HEK293 (cell line): ENCODE measurements at regions not wholly inside any gene's neighbourhood (a gene's known extent, or its start where the extent isn't known, plus 50 kb on each side); places are given as distances from the start of the nearest gene placed in this dataset.

Experiments used
- CTCF ChIA-PET: fragments of 350-600 bp; formaldehyde crosslinking; extraction: SDS; loops from one replicate; lab custom pipeline; 2021; ENCODE audit warnings: antibody characterized with exemption; lab: Yijun Ruan, JAX
- POLR2A ChIA-PET: fragments of 300-600 bp; formaldehyde crosslinking; extraction: SDS; loops from one replicate; lab custom pipeline; 2020; ENCODE audit warnings: antibody characterized with exemption, inconsistent platforms; lab: Yijun Ruan, JAX
- H3K27ac ChIP-seq: fragments of 200-500 bp; sonication (Bioruptor generic); 2 replicates; pipeline ENCODE4 v1.5.1; 2014; ENCODE audit warnings: low read depth, low read length, control low read depth, inconsistent platforms; ENCODE audit errors: extremely low read depth
- H3K36me3 ChIP-seq, 2 experiments: fragments of 200-500 bp in 1 of 2; sonication (Bioruptor generic) in 1 of 2; 1 replicate in 1 of 2; 2 replicates in 1 of 2; pipeline ENCODE4 v1.5.1; 2014 to 2017; ENCODE audit warnings: inconsistent platforms in 2 of 2, low read length in 2 of 2; ENCODE audit not compliant: control insufficient read depth in 2 of 2, insufficient read depth in 1 of 2
- H3K4me1 ChIP-seq: fragments of 200-500 bp; sonication (Bioruptor generic); 2 replicates; pipeline ENCODE4 v1.5.1; 2014; ENCODE audit warnings: mild to moderate bottlenecking, low read length, inconsistent platforms; ENCODE audit not compliant: control insufficient read depth, insufficient read depth
- H3K4me3 ChIP-seq: 2 replicates; pipeline ENCODE4 v1.5.1; 2011; ENCODE audit warnings: low read depth, mild to moderate bottlenecking, control low read depth, low read length, moderate library complexity
- H3K9me3 ChIP-seq: fragments of 200-500 bp; sonication (Bioruptor generic); 2 replicates; pipeline ENCODE4 v1.5.1; 2014; ENCODE audit warnings: low read depth, low read length, inconsistent platforms; ENCODE audit not compliant: control insufficient read depth, insufficient read depth
- GLI4 ChIP-seq: fragments of 450-650 bp; formaldehyde crosslinking; IDR thresholded peaks from 2 replicates; pipeline ENCODE4 v1.5.1; 2016; ENCODE audit warnings: missing biosample characterization, missing genetic modification characterization
- GLIS2 ChIP-seq: fragments of 450-650 bp; formaldehyde crosslinking; IDR thresholded peaks from 2 replicates; pipeline ENCODE4 v1.5.1; 2016; ENCODE audit warnings: missing biosample characterization, missing genetic modification characterization
- KLF10 ChIP-seq: fragments of 450-650 bp; IDR thresholded peaks from 2 replicates; pipeline ENCODE4 v1.5.1; 2018; ENCODE audit warnings: missing biosample characterization, mild to moderate bottlenecking, missing genetic modification characterization
- RBAK ChIP-seq: fragments of 450-650 bp; formaldehyde crosslinking; IDR thresholded peaks from 2 replicates; pipeline ENCODE4 v1.5.1; 2016; ENCODE audit warnings: missing biosample characterization, missing genetic modification characterization
- REPIN1 ChIP-seq: fragments of 450-650 bp; formaldehyde crosslinking; IDR thresholded peaks from 2 replicates; pipeline ENCODE4 v1.5.1; 2017; ENCODE audit warnings: missing biosample characterization, missing genetic modification characterization, low read depth
- SALL2 ChIP-seq: fragments of 450-650 bp; formaldehyde crosslinking; IDR thresholded peaks from 2 replicates; pipeline ENCODE4 v1.5.0; 2017; ENCODE audit warnings: missing biosample characterization, mild to moderate bottlenecking, missing genetic modification characterization, borderline replicate concordance
- SP2 ChIP-seq: fragments of 450-650 bp; formaldehyde crosslinking; IDR thresholded peaks from 2 replicates; pipeline ENCODE4 v1.5.1; 2016; ENCODE audit warnings: missing biosample characterization, missing genetic modification characterization
- ZNF311 ChIP-seq: fragments of 450-650 bp; formaldehyde crosslinking; IDR thresholded peaks from 2 replicates; pipeline ENCODE4 v1.5.1; 2017; ENCODE audit warnings: missing biosample characterization, missing genetic modification characterization, borderline replicate concordance
- ZNF510 ChIP-seq: fragments of 450-650 bp; formaldehyde crosslinking; IDR thresholded peaks from 2 replicates; pipeline ENCODE4 v1.5.1; 2018; ENCODE audit warnings: mild to moderate bottlenecking, missing genetic modification characterization, missing biosample characterization; ENCODE audit not compliant: insufficient replicate concordance
- ZNF600 ChIP-seq: fragments of 450-650 bp; formaldehyde crosslinking; IDR thresholded peaks from 2 replicates; pipeline ENCODE4 v1.5.1; 2016; ENCODE audit warnings: missing biosample characterization, missing genetic modification characterization
- ZNF658 ChIP-seq: fragments of 450-650 bp; formaldehyde crosslinking; IDR thresholded peaks from 2 replicates; pipeline ENCODE4; 2016; ENCODE audit warnings: missing biosample characterization, missing genetic modification characterization
- ZNF677 ChIP-seq: fragments of 450-650 bp; IDR thresholded peaks from 2 replicates; pipeline ENCODE4 v1.5.0; 2018; ENCODE audit warnings: missing biosample characterization, mild to moderate bottlenecking, missing genetic modification characterization, moderate library complexity
- ZSCAN30 ChIP-seq: fragments of 450-650 bp; IDR thresholded peaks from 2 replicates; pipeline ENCODE4 v1.5.1; 2018; ENCODE audit warnings: missing biosample characterization, mild to moderate bottlenecking, missing genetic modification characterization, moderate library complexity
- TF ChIP-seq, protein P1 (sequence below): fragments of 450-650 bp; formaldehyde crosslinking; IDR thresholded peaks from 2 replicates; pipeline ENCODE4; 2016; ENCODE audit warnings: missing biosample characterization, missing genetic modification characterization
- TF ChIP-seq, protein P2 (sequence below): fragments of 450-650 bp; formaldehyde crosslinking; IDR thresholded peaks from 2 replicates; pipeline ENCODE4 v1.5.1; 2016; ENCODE audit warnings: missing biosample characterization, missing genetic modification characterization
- TF ChIP-seq, protein P3 (sequence below): fragments of 450-650 bp; formaldehyde crosslinking; IDR thresholded peaks from 2 replicates; pipeline ENCODE4 v1.5.1; 2016; ENCODE audit warnings: missing biosample characterization, missing genetic modification characterization
- TF ChIP-seq, protein P4 (sequence below): fragments of 450-650 bp; formaldehyde crosslinking; conservative IDR thresholded peaks from 2 replicates; pipeline ENCODE4 v1.5.1; 2016; ENCODE audit warnings: low read depth, missing biosample characterization, missing genetic modification characterization
- TF ChIP-seq, protein P5 (sequence below): fragments of 450-650 bp; formaldehyde crosslinking; IDR thresholded peaks from 2 replicates; pipeline ENCODE4 v1.5.0; 2017; ENCODE audit warnings: missing biosample characterization, missing genetic modification characterization, borderline replicate concordance

DNA sequence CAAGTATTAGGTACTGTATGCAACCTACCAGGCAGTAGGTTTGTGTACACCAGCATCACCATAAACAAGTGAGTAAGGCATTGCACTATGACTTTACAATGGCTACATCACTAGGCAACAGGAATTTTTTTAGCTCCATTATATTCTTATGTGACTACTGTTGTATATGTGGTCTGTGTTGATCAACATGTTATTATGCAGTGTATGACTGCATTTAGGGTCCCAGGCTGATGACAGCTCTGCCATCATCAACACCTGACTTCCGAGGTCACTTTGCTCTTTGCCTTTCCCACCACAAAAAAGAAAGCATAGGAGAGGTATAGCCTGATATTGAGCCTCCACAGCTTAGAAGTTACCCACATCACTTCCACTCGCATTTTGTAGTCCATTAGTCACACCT, 217.5 kb upstream of the PELI2 start:
- Histone ChIP-seq H3K36me3 (no peaks in the 10 kb centered on the region), H3K27ac (no peak overlapping the region), H3K4me3 (no peak overlapping the region), H3K9me3 (no peaks in the 10 kb centered on the region), H3K4me1 (no peaks in the 10 kb centered on the region)
- ChIA-PET CTCF (no interaction called here), POLR2A (no interaction called here)
- TF ChIP-seq GLIS2 (tag by site-specific recombination) (no peak), GLI4 (tag by site-specific recombination) (no peak), ZNF677 (tag by site-specific recombination) (no peak), ZNF510 (tag by site-specific recombination) (no peak), ZNF600 (tag by site-specific recombination) (no peak), SP2 (tag by site-specific recombination) (no peak), SALL2 (tag by site-specific recombination) (no peak), KLF10 (tag by site-specific recombination) (no peak), ZSCAN30 (tag by site-specific recombination) (no peak), ZNF311 (tag by site-specific recombination) (no peak), ZNF658 (tag by site-specific recombination) (no peak), REPIN1 (tag by site-specific recombination) (no peak), RBAK (tag by site-specific recombination) (no peak)
- TF ChIP-seq, protein P1, sequence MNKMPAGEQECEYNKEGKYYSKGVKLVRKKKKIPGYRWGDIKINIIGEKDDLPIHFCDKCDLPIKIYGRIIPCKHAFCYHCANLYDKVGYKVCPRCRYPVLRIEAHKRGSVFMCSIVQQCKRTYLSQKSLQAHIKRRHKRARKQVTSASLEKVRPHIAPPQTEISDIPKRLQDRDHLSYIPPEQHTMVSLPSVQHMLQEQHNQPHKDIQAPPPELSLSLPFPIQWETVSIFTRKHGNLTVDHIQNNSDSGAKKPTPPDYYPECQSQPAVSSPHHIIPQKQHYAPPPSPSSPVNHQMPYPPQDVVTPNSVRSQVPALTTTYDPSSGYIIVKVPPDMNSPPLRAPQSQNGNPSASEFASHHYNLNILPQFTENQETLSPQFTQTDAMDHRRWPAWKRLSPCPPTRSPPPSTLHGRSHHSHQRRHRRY (tag by site-specific recombination): no peak
- TF ChIP-seq, protein P2, sequence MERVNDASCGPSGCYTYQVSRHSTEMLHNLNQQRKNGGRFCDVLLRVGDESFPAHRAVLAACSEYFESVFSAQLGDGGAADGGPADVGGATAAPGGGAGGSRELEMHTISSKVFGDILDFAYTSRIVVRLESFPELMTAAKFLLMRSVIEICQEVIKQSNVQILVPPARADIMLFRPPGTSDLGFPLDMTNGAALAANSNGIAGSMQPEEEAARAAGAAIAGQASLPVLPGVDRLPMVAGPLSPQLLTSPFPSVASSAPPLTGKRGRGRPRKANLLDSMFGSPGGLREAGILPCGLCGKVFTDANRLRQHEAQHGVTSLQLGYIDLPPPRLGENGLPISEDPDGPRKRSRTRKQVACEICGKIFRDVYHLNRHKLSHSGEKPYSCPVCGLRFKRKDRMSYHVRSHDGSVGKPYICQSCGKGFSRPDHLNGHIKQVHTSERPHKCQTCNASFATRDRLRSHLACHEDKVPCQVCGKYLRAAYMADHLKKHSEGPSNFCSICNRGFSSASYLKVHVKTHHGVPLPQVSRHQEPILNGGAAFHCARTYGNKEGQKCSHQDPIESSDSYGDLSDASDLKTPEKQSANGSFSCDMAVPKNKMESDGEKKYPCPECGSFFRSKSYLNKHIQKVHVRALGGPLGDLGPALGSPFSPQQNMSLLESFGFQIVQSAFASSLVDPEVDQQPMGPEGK: no peak
- TF ChIP-seq, protein P3, sequence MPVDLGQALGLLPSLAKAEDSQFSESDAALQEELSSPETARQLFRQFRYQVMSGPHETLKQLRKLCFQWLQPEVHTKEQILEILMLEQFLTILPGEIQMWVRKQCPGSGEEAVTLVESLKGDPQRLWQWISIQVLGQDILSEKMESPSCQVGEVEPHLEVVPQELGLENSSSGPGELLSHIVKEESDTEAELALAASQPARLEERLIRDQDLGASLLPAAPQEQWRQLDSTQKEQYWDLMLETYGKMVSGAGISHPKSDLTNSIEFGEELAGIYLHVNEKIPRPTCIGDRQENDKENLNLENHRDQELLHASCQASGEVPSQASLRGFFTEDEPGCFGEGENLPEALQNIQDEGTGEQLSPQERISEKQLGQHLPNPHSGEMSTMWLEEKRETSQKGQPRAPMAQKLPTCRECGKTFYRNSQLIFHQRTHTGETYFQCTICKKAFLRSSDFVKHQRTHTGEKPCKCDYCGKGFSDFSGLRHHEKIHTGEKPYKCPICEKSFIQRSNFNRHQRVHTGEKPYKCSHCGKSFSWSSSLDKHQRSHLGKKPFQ (tag by site-specific recombination): no peak
- TF ChIP-seq, protein P4, sequence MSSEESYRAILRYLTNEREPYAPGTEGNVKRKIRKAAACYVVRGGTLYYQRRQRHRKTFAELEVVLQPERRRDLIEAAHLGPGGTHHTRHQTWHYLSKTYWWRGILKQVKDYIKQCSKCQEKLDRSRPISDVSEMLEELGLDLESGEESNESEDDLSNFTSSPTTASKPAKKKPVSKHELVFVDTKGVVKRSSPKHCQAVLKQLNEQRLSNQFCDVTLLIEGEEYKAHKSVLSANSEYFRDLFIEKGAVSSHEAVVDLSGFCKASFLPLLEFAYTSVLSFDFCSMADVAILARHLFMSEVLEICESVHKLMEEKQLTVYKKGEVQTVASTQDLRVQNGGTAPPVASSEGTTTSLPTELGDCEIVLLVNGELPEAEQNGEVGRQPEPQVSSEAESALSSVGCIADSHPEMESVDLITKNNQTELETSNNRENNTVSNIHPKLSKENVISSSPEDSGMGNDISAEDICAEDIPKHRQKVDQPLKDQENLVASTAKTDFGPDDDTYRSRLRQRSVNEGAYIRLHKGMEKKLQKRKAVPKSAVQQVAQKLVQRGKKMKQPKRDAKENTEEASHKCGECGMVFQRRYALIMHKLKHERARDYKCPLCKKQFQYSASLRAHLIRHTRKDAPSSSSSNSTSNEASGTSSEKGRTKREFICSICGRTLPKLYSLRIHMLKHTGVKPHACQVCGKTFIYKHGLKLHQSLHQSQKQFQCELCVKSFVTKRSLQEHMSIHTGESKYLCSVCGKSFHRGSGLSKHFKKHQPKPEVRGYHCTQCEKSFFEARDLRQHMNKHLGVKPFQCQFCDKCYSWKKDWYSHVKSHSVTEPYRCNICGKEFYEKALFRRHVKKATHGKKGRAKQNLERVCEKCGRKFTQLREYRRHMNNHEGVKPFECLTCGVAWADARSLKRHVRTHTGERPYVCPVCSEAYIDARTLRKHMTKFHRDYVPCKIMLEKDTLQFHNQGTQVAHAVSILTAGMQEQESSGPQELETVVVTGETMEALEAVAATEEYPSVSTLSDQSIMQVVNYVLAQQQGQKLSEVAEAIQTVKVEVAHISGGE (tag by site-specific recombination): no peak
- TF ChIP-seq, protein P5, sequence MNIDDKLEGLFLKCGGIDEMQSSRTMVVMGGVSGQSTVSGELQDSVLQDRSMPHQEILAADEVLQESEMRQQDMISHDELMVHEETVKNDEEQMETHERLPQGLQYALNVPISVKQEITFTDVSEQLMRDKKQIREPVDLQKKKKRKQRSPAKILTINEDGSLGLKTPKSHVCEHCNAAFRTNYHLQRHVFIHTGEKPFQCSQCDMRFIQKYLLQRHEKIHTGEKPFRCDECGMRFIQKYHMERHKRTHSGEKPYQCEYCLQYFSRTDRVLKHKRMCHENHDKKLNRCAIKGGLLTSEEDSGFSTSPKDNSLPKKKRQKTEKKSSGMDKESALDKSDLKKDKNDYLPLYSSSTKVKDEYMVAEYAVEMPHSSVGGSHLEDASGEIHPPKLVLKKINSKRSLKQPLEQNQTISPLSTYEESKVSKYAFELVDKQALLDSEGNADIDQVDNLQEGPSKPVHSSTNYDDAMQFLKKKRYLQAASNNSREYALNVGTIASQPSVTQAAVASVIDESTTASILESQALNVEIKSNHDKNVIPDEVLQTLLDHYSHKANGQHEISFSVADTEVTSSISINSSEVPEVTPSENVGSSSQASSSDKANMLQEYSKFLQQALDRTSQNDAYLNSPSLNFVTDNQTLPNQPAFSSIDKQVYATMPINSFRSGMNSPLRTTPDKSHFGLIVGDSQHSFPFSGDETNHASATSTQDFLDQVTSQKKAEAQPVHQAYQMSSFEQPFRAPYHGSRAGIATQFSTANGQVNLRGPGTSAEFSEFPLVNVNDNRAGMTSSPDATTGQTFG (tag by site-specific recombination): no peak
